Natural killer cell treated with Interleukin-12 subunit alpha and Interleukin-12 subunit beta and Interleukin-15 and Interleukin-18, amount 100 ng/mL, for 72 hours (primary cell): ENCODE measurements at regions not wholly inside any gene's neighbourhood (a gene's known extent, or its start where the extent isn't known, plus 50 kb on each side); places are given as distances from the start of the nearest gene placed in this dataset.
"Not testable (repeated sequence)": the region's sequence is repeated elsewhere in the genome, so short reads cannot be mapped to it uniquely, and the experiment has no call there.

Source experiments
- ATAC-seq, 2 donors: fragments of 150-1000 bp; cut with Tn5 transposase in 1 of 2; sonication (Bioruptor Pico), chemical (Tn5 transposase) in 1 of 2; 2 replicates each; pipeline ENCODE4 v1.10.0; 2021
- DNase-seq: peaks from one replicate; pipeline ENCODE4 v3.0.0; 2022; ENCODE audit warnings: low spot score
- H3K27ac Mint-ChIP-seq, 2 donors: 1 replicate in 1 of 2; 2 replicates in 1 of 2; pipeline ENCODE4 v1.8.0; 2022; ENCODE audit warnings: mixed read lengths in 2 of 2, mild to moderate bottlenecking in 1 of 2, moderate library complexity in 1 of 2
- H3K27me3 Mint-ChIP-seq, 2 donors: 1 replicate in 1 of 2; 2 replicates in 1 of 2; pipeline ENCODE4 v1.8.0; 2022; ENCODE audit warnings: mixed read lengths in 2 of 2
- H3K36me3 Mint-ChIP-seq: one replicate; pipeline ENCODE4 v1.8.0; 2022; ENCODE audit warnings: mixed read lengths
- H3K4me1 Mint-ChIP-seq, 2 donors: 1 replicate in 1 of 2; 2 replicates in 1 of 2; pipeline ENCODE4 v1.8.0; 2022; ENCODE audit warnings: low read depth in 2 of 2, mixed read lengths in 2 of 2, mild to moderate bottlenecking in 1 of 2
- H3K4me3 Mint-ChIP-seq: one replicate; pipeline ENCODE4 v1.8.0; 2022; ENCODE audit warnings: mixed read lengths
- H3K9me3 Mint-ChIP-seq: 2 replicates; pipeline ENCODE4 v1.8.0; 2022; ENCODE audit warnings: mixed read lengths

DNA sequence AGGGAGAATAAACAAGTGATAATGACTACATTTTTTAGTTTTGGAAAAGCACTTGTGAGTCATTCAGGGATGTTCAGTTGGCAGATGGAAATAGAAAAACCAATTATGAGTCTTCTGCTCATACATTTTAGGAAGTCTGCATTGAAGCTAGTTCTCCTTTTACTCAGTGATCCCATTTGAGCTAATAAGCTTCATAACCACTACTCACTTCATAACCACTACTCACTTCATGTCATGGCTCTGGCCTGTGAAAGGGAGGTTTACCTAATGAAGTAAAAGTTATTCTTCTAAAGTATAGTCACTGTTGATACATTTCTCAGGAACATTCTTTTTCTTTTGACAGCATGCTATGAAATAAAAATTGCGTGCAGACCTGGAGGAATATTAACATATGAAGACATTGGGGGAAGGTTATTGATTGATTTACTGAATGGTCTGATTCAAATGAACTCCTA is 948.7 kb downstream of the TSN start:
- no peak overlapping the region for H3K4me3 Mint-ChIP-seq
- no peaks in the 10 kb centered on the region for H3K27me3 Mint-ChIP-seq
- H3K4me1 Mint-ChIP-seq: no peaks in the 10 kb centered on the region
- no peaks in the 10 kb centered on the region for H3K36me3 Mint-ChIP-seq
- H3K27ac Mint-ChIP-seq: no peak overlapping the region
- ATAC-seq (no peak), DNase-seq (no peak)
- peaks cover 12% of the 10 kb centered on the region for H3K9me3 Mint-ChIP-seq

DNA sequence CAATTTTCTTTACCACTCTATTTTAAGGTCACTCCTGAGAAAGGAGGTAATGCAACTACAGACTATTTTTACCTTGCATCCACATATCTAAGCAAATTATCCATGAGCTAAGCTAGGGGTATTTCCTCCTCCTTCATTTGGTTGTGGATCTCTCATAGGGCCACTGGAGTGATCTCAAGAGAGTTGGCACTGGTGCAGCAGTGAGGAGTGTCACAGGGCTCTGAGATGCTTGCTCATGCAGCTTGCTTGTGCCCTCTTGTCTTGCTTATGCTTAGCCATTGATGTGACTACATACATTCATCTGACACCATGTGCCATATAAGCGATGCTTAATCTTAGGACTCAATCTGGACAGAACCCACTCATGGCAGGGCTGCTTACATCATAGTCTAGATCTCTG is 950.3 kb downstream of the TSN start:
- Mint-ChIP-seq H3K9me3 (peaks cover 18% of the 10 kb centered on the region), H3K27me3 (no peaks in the 10 kb centered on the region), H3K36me3 (no peaks in the 10 kb centered on the region), H3K4me1 (no peaks in the 10 kb centered on the region), H3K27ac (no peak overlapping the region), H3K4me3 (no peak overlapping the region)
- ATAC-seq: no peak
- DNase-seq: no peak

DNA sequence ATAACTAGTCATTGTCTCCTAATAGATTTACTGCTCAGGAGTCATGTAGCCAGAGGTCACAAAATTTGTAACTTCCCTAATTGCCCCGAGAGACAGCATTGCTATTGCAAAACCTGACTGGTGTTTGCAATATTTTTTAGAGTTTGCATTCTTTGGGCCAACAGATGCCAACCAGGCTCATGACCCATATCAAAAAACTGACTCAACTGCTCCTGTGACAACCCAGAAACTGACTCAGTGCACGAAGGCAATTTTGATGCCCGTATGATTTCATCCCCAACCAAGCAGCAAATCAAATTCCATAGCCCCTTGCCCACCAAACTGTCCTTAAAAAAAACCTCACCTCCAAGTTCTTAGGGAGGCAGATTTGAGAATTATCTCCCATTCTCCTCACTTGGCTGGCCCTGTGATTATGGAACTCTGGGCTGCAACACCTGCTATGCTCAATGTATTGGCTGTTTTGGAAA is 951.3 kb downstream of the TSN start:
- Mint-ChIP-seq H3K27me3 (no peaks in the 10 kb centered on the region), H3K27ac (no peak overlapping the region), H3K4me1 (no peaks in the 10 kb centered on the region), H3K36me3 (no peaks in the 10 kb centered on the region), H3K9me3 (peaks cover 22% of the 10 kb centered on the region), H3K4me3 (no peak overlapping the region)
- no peak for DNase-seq
- no peak for ATAC-seq

DNA sequence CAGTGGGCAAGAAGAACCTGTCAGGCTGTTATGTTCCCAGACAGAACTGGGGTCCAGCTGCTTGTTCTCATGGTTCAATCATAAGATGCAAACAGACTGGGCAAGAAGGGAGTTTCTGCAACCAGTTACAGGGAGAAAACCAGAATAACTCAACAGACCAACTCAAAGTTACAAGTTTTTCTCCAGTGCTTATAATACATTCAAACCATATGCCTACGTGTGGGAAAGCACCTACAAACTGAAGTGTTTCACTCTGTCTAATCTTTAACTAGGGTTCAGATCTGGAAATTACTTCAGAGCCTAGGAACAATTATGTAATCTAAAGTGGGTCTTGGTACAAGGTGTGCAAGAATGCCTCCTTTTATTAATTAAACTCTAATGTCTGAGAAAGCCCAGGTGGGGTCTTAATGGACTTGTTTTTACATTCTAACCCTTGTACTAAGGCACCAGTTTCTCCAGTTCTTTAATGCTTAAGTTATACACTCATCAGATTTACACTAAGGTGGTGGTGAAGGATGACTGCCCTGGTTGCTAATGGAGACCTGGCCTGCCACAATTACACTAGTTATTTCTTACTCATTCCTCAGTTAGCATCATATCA is 951.9 kb downstream of the TSN start:
- ATAC-seq: no peak
- Mint-ChIP-seq H3K4me1 (no peaks in the 10 kb centered on the region), H3K27me3 (no peaks in the 10 kb centered on the region), H3K36me3 (no peaks in the 10 kb centered on the region), H3K4me3 (no peak overlapping the region), H3K27ac (no peak overlapping the region), H3K9me3 (peaks cover 22% of the 10 kb centered on the region)
- no peak for DNase-seq

DNA sequence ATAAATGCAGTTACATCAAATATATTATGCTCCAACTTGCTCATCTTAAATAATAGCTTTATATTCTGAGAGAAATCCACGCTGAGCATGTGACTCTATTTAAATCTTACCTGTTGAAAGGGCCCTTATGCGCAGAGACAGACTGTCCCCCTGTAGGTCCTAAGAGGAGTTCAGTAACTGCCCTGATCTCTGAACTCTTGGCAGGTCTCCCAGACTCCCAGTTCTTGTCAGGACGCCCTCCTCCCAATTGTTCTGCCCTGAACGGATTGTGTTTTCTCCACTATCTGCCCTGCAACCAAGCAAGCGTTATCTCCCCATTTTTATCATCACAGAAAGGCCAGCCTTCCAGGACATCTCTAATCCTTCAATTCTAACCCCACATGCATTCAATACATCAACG is 954.6 kb downstream of the TSN start:
- Mint-ChIP-seq H3K9me3 (peaks cover 36% of the 10 kb centered on the region), H3K27me3 (no peaks in the 10 kb centered on the region), H3K4me3 (no peak overlapping the region), H3K36me3 (peaks cover 8% of the 10 kb centered on the region), H3K4me1 (no peaks in the 10 kb centered on the region), H3K27ac (no peak overlapping the region)
- no peak for DNase-seq
- no peak for ATAC-seq

DNA sequence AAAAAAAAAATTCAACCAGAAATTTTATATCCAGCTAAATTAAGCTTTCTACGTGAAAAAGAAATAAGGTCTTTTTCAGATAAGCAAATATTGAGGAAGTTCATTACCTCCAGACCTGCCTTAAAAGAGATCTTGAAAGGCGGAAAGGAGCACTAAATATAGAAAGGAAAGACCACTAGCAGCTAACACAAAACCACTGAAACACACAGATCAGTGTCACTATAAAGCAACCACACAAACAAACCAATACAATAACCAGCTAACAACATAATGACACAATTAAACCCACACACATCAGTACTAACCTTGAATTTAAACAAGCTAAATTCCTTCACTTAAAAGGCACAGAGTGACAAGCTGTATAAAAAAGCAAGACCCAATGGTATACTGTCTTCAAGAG is 958.3 kb downstream of the TSN start:
- DNase-seq (no peak), ATAC-seq (no peak)
- H3K36me3 Mint-ChIP-seq: peaks cover 8% of the 10 kb centered on the region
- H3K27ac Mint-ChIP-seq: no peak overlapping the region
- H3K9me3 Mint-ChIP-seq: peaks cover 42% of the 10 kb centered on the region
- H3K4me3 Mint-ChIP-seq: no peak overlapping the region
- no peaks in the 10 kb centered on the region for H3K27me3 Mint-ChIP-seq
- H3K4me1 Mint-ChIP-seq: no peaks in the 10 kb centered on the region

DNA sequence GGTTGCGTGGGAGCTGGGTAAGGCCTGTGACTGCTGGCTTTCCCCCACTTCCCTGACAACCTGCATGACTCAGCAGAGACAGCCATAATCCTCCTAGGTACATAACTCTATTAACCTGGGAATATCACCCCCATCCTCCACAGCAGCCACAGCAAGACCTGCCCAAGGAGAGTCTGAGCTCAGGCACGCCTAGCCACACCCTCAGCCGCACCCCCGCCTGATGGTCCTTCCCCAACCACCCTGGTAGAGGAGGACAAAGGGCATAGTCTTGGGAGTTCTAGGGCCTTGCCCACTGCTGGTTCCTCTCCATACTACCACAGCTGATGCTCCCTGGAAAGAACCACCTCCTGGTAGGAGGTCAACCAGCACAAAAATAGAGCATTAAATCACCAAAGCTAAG is 965.4 kb downstream of the TSN start:
- not testable (repeated sequence) for ATAC-seq, H3K36me3 Mint-ChIP-seq, DNase-seq, H3K4me3 Mint-ChIP-seq, H3K27me3 Mint-ChIP-seq, H3K27ac Mint-ChIP-seq, H3K4me1 Mint-ChIP-seq
- peaks cover 24% of the 10 kb centered on the region for H3K9me3 Mint-ChIP-seq

DNA sequence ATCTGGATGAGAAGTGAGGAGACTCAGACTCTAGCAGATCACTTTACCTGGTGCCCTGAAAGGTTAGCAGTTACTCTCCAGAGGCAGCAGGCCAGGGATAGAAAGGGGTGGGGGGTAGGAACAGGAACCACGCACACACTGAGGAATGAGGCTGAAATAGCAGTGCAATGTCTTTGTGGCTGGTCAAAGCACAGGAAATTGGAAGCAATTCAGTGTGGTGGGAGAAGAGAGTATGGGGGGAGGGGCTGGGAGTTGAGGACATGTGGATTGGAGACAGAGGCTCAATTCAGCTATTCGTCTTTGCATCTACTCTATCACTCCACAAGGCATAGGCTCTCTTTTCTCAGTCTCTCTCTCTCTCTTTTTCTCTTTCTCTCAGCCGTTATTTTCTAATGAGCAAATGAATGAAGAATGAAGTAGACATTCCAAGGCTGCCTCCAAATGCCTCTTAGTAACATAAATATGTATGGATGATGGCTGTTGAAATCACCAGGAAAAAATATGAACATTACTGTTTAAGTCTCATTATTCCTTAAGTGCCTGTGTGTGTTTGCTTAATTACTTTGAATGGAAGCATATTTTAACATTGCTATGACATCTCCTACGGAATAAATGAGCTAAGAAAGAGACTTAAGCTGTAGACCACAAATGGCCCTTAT is 979.4 kb downstream of the TSN start:
- H3K36me3 Mint-ChIP-seq: no peaks in the 10 kb centered on the region
- H3K27me3 Mint-ChIP-seq: no peaks in the 10 kb centered on the region
- H3K4me3 Mint-ChIP-seq: no peak overlapping the region
- H3K27ac Mint-ChIP-seq: no peak overlapping the region
- ATAC-seq (no peak), DNase-seq (no peak)
- H3K9me3 Mint-ChIP-seq: peaks cover 8% of the 10 kb centered on the region
- peaks cover 2 to 3% of the 10 kb centered on the region in 2 donors for H3K4me1 Mint-ChIP-seq

DNA sequence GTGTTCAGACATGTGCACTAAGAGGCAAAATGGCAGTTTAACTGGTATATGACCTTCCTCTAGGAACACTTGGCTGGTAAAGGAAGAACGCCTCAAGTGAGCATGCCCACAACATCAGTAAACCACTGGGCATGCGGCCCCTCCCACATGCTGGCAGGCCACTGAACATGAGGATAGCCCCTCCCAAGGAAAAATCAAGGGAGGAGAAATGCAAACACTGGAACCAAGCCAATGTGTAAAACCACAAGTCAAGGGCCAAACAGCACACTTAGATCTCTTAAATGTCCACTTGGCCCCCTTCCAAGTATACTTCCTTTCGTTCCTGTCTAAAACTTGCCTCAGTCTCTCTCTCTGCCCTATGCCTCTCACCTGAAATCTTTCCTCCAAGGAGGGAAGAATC is 980.8 kb downstream of the TSN start:
- Mint-ChIP-seq H3K27ac (no peak overlapping the region), H3K4me1 (peaks cover 4 to 7% of the 10 kb centered on the region in 2 donors), H3K36me3 (no peaks in the 10 kb centered on the region), H3K27me3 (no peaks in the 10 kb centered on the region), H3K4me3 (no peak overlapping the region), H3K9me3 (peaks cover 13% of the 10 kb centered on the region)
- DNase-seq: no peak
- no peak for ATAC-seq

DNA sequence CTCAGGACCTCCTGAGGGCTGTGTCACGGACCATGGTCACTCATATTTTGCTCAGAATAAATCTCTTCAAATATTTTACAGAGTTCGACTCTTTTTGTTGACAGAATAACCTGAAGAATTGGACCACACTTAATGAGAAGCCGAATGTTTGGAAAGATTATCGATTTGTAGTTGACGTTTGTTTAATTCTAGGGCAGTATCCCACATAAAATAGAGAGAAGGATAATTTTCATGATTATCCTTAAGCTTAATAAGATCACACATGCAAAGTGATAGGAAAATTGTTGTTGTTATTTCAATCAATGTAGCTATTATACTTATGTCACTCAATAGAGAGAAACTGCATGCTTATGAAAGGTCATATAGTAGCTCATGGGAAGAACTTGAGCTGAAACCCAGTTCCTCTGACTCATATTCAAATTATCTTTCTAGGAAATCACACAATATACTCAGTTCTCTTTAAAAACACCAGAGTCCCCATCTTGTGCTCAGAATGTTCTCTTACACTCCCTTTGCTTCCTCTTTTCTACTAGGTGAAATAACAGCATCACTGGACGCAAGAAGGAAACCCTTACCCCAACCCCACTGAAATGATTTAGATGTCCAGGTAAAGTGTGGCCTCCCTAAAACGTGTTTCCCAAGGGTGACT is 982.1 kb downstream of the TSN start:
- peak; percentile 38 to 76 for ATAC-seq
- Mint-ChIP-seq H3K9me3 (peaks cover 13% of the 10 kb centered on the region), H3K27ac (peak overlapping the region; percentile 57 to 61), H3K4me3 (no peak overlapping the region), H3K4me1 (peaks cover 4 to 7% of the 10 kb centered on the region in 2 donors), H3K27me3 (no peaks in the 10 kb centered on the region), H3K36me3 (no peaks in the 10 kb centered on the region)
- no peak for DNase-seq

DNA sequence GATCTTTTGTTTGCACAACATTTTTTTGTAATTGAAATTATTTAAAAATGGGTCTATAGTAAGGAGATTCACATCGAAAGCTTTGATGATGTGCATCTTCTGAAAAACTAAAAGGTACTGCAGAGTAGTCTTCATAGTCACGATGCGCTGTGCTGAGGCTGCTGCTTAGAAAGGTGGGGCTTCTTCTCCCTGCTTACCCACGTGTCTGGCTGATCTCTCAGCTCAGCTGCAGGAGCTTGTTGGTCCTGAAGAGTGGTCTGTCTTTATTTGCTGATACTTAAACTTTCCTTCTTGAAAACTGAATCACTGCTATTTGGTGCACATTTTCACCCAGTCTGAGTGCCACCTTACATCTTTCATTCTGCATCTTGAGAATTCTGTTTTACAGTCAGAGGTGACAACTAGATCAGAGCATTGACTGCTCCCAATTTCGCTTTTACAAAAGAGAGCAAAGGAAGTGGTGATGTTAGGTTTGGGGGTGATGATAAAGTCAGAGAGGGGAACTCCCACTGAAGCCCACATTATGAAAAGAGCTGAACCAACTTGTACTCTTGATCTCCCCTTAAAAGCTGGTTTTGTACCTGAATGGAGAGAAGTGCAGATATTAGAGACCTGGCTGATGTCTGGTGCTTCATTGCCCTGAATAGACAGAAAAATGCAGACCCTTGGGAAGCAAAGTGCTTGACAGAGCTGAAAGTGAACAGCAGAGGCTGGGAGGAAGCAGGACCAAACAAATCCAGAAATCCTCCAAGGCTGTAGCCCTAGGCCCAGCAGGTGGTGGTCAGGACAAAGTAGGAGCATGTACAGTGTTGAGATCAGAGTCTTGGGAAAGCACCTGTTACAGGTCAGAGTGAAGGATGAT is 984.5 kb downstream of the TSN start:
- DNase-seq (no peak), ATAC-seq (peak; percentile 58 to 71)
- peak overlapping the region; percentile 60 for H3K4me3 Mint-ChIP-seq
- H3K36me3 Mint-ChIP-seq: no peaks in the 10 kb centered on the region
- peak overlapping the region; percentile 40 to 61 for H3K27ac Mint-ChIP-seq
- peaks cover 7% of the 10 kb centered on the region for H3K9me3 Mint-ChIP-seq
- no peaks in the 10 kb centered on the region for H3K27me3 Mint-ChIP-seq
- peaks cover 4 to 7% of the 10 kb centered on the region in 2 donors for H3K4me1 Mint-ChIP-seq

DNA sequence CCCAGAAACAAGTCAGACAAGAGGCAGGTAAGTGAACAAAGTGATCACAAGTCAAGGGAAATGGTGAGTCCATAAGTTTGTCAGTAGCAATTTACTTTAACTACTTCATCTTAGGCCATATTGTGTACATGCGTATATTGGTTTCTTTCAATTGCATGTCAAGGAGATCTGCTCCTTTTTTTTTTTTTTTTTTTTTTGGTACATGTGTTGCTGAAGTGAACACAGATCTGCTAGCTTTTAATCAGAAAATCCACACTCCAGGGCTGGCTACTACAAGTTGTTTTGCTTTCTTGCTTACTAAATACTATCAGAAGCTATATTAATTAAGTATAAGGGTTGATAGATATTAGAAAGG is 985.1 kb downstream of the TSN start:
- Mint-ChIP-seq H3K4me1 (peaks cover 4 to 7% of the 10 kb centered on the region in 2 donors), H3K4me3 (peak overlapping the region; percentile 60)

DNA sequence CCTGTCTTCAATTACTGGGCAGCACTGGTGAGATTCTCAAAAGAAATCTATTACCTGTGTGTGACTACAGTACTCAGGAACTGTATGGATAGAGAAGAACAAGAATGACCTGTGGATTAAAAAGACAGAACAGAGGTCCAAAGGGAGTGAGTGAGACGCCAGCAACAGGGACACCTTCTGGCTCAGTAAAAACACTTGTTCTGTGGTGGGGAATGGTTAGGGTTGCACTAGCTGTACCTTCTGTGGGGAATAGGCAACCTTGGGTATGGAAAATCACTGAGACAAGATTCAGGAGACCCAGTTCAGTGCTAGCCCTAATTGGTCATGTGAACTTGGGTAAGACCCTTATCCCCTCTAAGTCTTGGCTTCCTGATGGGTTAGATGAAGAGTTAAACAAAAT is 986.0 kb downstream of the TSN start:
- H3K4me3 Mint-ChIP-seq: peak overlapping the region; percentile 44
- peaks cover 4 to 7% of the 10 kb centered on the region in 2 donors for H3K4me1 Mint-ChIP-seq

More for the DNA sequence above, 985.1 kb downstream of the TSN start:
- ATAC-seq (no peak), DNase-seq (no peak)
- peaks cover 7% of the 10 kb centered on the region for H3K9me3 Mint-ChIP-seq
- H3K36me3 Mint-ChIP-seq: no peaks in the 10 kb centered on the region
- no peaks in the 10 kb centered on the region for H3K27me3 Mint-ChIP-seq
- peak overlapping the region; percentile 40 to 61 for H3K27ac Mint-ChIP-seq

More for the DNA sequence above, 986.0 kb downstream of the TSN start:
- no peak for ATAC-seq
- Mint-ChIP-seq H3K27me3 (no peaks in the 10 kb centered on the region), H3K9me3 (peaks cover 7% of the 10 kb centered on the region), H3K36me3 (no peaks in the 10 kb centered on the region), H3K27ac (peak overlapping the region in 1 of 2 donors; percentile 22)
- DNase-seq: no peak
